Astrocyte of the cerebellum (primary cell): ENCODE measurements at regions not wholly inside any gene's neighbourhood (a gene's known extent, or its start where the extent isn't known, plus 50 kb on each side); places are given as distances from the start of the nearest gene placed in this dataset.

ENCODE experiments used
- DNase-seq: peaks from one replicate; pipeline ENCODE4 v3.0.0-alpha.2; 2011; ENCODE audit warnings: low read depth
- H3K4me3 ChIP-seq: 2 replicates; pipeline ENCODE4 v1.5.1; 2011; ENCODE audit warnings: mild to moderate bottlenecking, low read depth, low read length, moderate library complexity
- CTCF ChIP-seq: IDR thresholded peaks from 2 replicates; pipeline ENCODE4 v1.5.1; 2012; ENCODE audit warnings: low read length, low read depth, moderate library complexity, mild to moderate bottlenecking; ENCODE audit errors: missing control alignments
- in situ Hi-C: cut with HindIII; loops from 2 replicates; pipeline ENCODE4 v1.10.0; 2017; ENCODE audit warnings: low sequenced_read_pairs

- in situ Hi-C loops: no loop called here
- DNase-seq: no peak
- H3K4me3 ChIP-seq: no peak overlapping the region
- no peak for TF ChIP-seq CTCF
These were observed 145.8 kb downstream of the GRIN2B start for GRCh38 chr12:13835652-13836051.

GRCh38 chr12:13834241-13834640 is 147.2 kb downstream of the GRIN2B start:
- DNase-seq: no peak
- in situ Hi-C loops: no loop called here
- no peak for TF ChIP-seq CTCF
- no peak overlapping the region for H3K4me3 ChIP-seq

GRCh38 chr12:13817131-13817530 is 164.3 kb downstream of the GRIN2B start:
- H3K4me3 ChIP-seq: no peak overlapping the region
- in situ Hi-C loops: no loop called here
- no peak for DNase-seq

GRCh38 chr12:13816394-13816793 is 165.0 kb downstream of the GRIN2B start:
- in situ Hi-C loops: no loop called here
- H3K4me3 ChIP-seq: no peak overlapping the region
- no peak for DNase-seq
- no peak for TF ChIP-seq CTCF

More at GRCh38 chr12:13817131-13817530, 164.3 kb downstream of the GRIN2B start:
- no peak for TF ChIP-seq CTCF

GRCh38 chr12:13812168-13812567 is 169.2 kb downstream of the GRIN2B start:
- no peak for DNase-seq
- in situ Hi-C loops: no loop called here
- no peak overlapping the region for H3K4me3 ChIP-seq
- no peak for TF ChIP-seq CTCF

- no peak overlapping the region for H3K4me3 ChIP-seq
- in situ Hi-C loops: no loop called here
- no peak for TF ChIP-seq CTCF
- DNase-seq: no peak
These were observed 170.3 kb downstream of the GRIN2B start for GRCh38 chr12:13811061-13811460.

- no peak for TF ChIP-seq CTCF
- no peak for DNase-seq
- in situ Hi-C loops: no loop called here
- no peak overlapping the region for H3K4me3 ChIP-seq
These were observed 176.4 kb downstream of the GRIN2B start for GRCh38 chr12:13805041-13805440.
